PFSK-1 (cell line): ENCODE measurements at regions not wholly inside any gene's neighbourhood (a gene's known extent, or its start where the extent isn't known, plus 50 kb on each side); places are given as distances from the start of the nearest gene placed in this dataset.

ENCODE experiments used
- FOXP2 ChIP-seq: optimal IDR thresholded peaks from 2 replicates; pipeline ENCODE3; 2011; ENCODE audit warnings: borderline replicate concordance, control low read depth, inconsistent platforms; ENCODE audit not compliant: insufficient read depth; ENCODE audit errors: extremely low read length, extremely low read depth
- POLR2AphosphoS5 ChIP-seq: IDR thresholded peaks from 2 replicates; pipeline ENCODE4 v1.6.1; 2012; ENCODE audit warnings: low read depth, mild to moderate bottlenecking, control low read depth, low read length, moderate library complexity
- SIN3A ChIP-seq: IDR thresholded peaks from 2 replicates; pipeline ENCODE4 v1.6.1; 2012; ENCODE audit warnings: mild to moderate bottlenecking, low read length, moderate library complexity, borderline replicate concordance; ENCODE audit not compliant: insufficient read depth
- TAF1 ChIP-seq: IDR thresholded peaks from 2 replicates; pipeline ENCODE4 v1.6.1; 2012; ENCODE audit warnings: low read length, control low read depth, borderline replicate concordance; ENCODE audit not compliant: insufficient read depth
- TF ChIP-seq, protein P1 (sequence below), 2 experiments: IDR thresholded peaks; 2 replicates each; pipeline versions ENCODE4 v1.6.1 to v1.8.0; 2011 to 2012; ENCODE audit warnings: low read depth in 2 of 2, low read length in 2 of 2, control low read depth in 1 of 2, inconsistent platforms in 1 of 2, mild to moderate bottlenecking in 1 of 2, moderate library complexity in 1 of 2; ENCODE audit not compliant: insufficient read depth in 1 of 2

DNA sequence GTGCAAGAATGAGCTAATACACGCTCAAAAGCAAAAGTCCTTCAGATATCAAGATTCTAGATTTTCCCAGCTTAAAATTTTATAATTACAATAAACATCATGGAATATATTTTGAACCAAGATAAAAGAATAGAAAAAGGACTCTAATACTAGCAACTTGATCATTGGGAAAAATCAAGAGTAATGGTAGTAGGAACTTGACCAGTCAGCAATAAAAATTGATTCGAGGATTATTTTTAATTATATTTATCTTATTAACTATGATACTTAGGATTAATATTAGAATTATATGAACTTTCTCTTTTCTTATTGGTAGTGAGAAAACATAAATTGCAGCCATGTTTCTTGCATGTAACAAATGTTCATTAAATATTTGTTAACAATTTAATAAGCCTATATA lies 152.0 kb downstream of the GNAI1 start:
- TF ChIP-seq FOXP2 (no peak), POLR2AphosphoS5 (no peak), SIN3A (no peak), TAF1 (no peak)
- TF ChIP-seq, protein P1, sequence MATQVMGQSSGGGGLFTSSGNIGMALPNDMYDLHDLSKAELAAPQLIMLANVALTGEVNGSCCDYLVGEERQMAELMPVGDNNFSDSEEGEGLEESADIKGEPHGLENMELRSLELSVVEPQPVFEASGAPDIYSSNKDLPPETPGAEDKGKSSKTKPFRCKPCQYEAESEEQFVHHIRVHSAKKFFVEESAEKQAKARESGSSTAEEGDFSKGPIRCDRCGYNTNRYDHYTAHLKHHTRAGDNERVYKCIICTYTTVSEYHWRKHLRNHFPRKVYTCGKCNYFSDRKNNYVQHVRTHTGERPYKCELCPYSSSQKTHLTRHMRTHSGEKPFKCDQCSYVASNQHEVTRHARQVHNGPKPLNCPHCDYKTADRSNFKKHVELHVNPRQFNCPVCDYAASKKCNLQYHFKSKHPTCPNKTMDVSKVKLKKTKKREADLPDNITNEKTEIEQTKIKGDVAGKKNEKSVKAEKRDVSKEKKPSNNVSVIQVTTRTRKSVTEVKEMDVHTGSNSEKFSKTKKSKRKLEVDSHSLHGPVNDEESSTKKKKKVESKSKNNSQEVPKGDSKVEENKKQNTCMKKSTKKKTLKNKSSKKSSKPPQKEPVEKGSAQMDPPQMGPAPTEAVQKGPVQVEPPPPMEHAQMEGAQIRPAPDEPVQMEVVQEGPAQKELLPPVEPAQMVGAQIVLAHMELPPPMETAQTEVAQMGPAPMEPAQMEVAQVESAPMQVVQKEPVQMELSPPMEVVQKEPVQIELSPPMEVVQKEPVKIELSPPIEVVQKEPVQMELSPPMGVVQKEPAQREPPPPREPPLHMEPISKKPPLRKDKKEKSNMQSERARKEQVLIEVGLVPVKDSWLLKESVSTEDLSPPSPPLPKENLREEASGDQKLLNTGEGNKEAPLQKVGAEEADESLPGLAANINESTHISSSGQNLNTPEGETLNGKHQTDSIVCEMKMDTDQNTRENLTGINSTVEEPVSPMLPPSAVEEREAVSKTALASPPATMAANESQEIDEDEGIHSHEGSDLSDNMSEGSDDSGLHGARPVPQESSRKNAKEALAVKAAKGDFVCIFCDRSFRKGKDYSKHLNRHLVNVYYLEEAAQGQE (IDR thresholded peaks at IDR 0.05; ENCODE audit: insufficient read depth in 1 of 2, low read depth in 2 of 2, low read length in 2 of 2): no peak

DNA sequence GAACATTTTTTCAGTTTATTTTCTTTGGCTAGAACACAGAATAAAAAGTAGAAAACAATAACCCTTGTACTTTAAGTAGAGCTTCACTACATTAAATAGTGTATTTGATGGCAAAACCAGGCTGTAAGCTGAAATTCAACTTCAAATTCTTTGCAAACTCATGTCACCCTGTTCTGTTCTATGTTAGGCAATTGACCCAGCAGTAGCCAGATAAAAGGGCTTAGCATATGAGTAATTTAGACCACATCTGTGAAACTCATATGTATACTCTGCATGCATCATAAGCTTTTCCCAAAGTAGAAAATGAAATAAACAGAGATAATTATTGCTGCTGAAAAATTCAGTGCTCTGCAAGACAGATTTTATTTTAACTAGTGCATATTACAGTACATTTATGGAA lies 150.2 kb downstream of the GNAI1 start:
- TF ChIP-seq FOXP2 (no peak), SIN3A (no peak), TAF1 (no peak), POLR2AphosphoS5 (no peak)
- TF ChIP-seq, protein P1 (IDR thresholded peaks at IDR 0.05; ENCODE audit: insufficient read depth in 1 of 2, low read depth in 2 of 2, low read length in 2 of 2): no peak

DNA sequence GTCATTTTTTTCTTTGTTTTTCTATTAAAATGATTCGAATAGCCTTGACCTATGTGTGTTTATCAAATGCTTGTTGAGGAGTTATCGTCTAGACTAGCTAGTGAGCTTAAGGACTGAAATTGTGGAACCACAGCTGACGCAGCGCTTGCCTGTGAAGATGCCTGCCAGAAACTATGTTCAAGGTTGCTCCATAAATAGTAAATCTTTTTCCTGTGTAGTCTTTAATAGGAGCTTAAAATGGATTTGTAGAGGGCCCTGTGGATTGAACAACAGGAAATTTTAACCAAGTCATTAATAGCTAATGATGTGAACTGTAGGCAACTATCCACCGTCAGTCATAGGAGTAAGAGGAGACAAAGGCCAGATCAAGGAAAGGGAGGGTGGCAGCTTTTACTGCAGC lies 145.1 kb downstream of the GNAI1 start:
- TF ChIP-seq TAF1: no peak
- TF ChIP-seq, protein P1 (IDR thresholded peaks at IDR 0.05; ENCODE audit: insufficient read depth in 1 of 2, low read depth in 2 of 2, low read length in 2 of 2): no peak
- no peak for TF ChIP-seq FOXP2
- no peak for TF ChIP-seq SIN3A
- no peak for TF ChIP-seq POLR2AphosphoS5

DNA sequence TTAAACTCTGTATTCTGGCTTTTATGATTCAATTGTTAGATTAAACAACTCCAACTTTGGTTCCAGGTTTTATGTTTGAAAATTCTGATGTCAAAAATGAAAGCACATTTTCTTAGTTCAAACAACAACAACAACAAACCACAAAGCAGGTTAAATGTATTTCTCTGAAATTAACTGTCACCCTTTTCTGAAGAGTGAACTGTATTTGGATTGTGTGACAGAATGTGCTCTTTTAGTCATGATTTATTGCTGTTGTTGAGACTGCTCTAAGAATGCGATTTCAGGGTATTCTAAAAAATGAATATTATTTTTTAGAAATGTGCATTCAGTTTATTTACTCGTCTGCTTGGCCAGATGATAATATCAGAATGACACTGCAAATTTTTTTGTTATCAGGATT lies 144.1 kb downstream of the GNAI1 start:
- TF ChIP-seq FOXP2 (no peak), POLR2AphosphoS5 (no peak), SIN3A (no peak)

DNA sequence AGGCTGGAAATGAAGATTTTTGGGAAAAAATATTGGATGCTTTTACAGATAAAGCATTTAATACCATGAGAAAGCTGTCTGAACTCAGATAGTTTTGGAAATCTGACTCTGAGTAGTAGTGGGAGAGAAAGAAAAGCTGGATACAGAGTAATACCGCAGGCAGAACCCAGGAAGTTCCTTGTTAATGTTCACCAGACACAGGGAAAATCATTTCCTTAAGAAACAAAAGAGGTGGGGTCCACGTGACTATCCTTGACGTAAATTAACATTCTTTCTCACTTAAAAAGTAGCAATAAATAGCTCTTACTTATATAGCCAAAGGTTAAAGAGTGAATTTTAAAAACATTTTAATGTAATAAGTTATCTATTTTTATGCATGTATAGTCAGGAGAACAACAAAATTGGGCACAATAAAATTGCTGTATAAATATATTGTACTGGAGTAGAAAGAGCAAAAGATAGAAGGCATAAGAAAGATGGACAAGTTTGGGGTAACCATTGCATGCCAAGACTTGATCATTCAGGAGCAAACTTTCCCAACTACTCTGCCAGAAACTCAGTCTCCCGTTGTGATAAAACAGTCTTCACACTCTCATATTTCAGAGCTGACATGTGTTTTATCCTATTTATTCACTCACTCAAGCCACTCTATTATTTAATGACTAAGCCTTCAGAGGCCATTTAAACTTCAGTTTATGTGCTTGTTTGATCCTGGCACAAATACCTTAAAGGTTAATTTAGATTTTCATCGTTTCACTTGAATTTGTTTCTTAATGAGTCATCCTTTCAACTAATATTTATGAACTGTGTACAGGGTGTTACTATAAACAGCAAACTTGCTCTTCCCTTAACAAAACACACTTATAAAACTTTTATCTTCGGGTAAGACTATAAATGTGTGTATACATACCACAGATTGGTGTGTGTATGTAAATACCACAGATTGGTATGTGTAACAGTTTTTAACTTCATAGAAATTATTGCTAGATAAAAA lies 143.1 kb downstream of the GNAI1 start:
- no peak for TF ChIP-seq TAF1
